GM19438 (cell line): ENCODE measurements at regions not wholly inside any gene's neighbourhood (a gene's known extent, or its start where the extent isn't known, plus 50 kb on each side); places are given as distances from the start of the nearest gene placed in this dataset.
A peak's percentile ranks its signal among the peaks of the same experiment; 100 is the strongest.

ENCODE experiments used
- ATAC-seq: cut with Tn5 transposase; IDR thresholded peaks from one replicate; pipeline ENCODE4 v1.9.1; 2021; ENCODE audit warnings: low read depth; ENCODE audit not compliant: unreplicated experiment

GRCh38 chr1:214977110-214977509, 105.4 kb upstream of the KCNK2 start:
- no peak for ATAC-seq

DNA sequence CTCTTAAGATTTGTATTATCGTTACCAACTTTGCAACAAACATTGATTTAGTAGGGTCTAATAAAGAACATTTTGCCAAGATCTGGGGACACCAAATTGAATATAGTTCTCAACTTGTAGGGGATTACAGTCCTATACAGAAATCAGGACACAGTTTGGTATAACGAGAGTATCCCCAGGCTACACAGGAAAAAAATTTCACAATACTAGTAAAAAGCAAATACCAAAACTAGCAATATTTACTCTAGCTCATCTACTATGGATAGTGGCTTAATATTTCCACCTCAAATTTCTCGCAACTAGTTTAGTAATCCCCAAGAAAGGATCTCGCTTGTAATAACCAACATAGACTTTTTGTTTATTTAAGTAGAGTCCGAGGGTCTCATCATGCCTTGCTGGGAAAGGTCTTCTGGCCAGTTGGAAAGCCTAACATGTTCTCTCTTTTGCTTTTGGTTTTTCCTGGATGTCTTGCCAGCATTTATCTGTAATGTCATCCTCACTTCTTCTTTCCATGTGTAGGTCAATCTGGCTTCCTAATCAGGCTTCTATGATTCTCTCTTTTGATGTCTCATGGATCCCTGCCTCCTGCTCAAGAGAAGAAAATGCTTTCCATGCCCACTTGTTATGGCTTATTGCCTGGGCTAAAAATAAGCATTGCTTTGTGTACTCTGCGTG, 104.7 kb upstream of the KCNK2 start:
- ATAC-seq, result no peak

DNA sequence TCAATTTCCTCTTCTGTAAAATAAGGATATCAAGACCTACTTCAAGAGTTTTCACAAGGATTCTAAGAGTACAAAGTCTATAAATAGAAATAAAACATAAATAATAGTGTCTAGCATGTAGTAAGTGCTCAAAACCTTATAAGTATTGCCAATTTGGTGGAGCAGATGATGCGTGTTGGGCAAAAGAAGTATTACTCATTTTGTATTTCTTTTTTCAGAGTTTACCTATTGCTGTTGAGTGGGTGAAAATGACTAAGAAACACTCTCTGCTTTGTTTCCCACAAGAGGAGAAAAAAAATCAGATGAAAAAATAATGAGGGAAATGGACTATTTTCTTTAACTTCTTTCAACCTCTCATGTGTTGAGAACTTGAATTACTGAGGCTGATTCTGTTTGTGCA, 103.3 kb upstream of the KCNK2 start:
- no peak for ATAC-seq

- no peak for ATAC-seq
These were observed 101.6 kb upstream of the KCNK2 start for GRCh38 chr1:214980921-214981320.

DNA sequence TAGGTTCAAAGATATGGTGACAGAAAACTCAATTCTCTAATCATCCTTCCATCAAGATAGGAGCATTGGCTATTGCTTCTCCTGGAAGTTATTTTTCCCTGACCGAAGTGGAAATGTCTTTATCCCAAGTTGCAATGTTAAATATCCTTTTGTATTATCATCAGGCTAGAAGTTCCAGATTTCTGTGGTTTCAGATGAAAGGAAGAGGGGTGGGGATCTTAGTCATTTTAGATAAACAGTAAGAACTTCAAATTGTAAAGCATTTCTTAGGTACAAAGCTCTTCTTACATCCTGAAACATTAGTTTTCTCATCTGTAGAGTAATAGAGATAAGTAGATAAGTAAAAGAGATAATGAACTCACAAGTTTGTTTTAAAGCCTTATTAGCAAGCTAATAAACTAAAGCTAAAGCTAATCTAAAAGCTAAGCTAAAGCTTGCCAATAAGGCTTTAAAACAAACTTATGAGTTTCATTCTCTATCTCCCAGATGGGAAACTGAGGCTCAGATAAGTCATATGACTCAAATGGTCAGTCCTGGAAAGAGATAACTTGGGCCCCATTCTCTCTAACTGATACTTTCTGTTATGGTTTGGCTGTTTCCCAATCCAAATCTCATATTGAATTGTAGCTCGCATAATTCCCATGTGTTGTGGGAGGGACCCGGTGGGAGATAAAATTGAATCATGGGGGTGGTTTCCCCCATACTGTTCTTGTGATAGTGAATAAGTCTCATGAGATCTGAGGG, 99.2 kb upstream of the KCNK2 start:
- no peak for ATAC-seq

- ATAC-seq, result no peak
These were observed 93.2 kb upstream of the KCNK2 start for GRCh38 chr1:214989341-214989740.

DNA sequence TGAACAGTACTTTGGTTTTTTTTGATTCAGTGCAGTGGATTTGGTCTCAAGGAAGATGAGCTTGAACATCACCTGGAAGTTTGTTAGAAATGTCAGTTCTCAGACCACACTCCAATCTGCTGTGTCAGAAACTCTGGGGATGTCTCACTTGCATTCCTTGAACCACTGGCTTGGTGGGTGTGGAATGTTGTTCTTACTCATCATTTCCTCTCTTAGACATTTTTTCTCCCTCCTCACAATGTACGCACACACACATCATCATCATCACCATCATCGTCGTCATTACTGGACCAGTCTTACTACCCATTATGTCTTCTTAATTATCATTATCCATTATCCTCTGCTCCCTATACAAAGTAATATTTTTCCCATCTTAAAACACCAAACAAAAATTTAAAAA, 91.9 kb upstream of the KCNK2 start:
- no peak for ATAC-seq

- no peak for ATAC-seq
These were observed 90.7 kb upstream of the KCNK2 start for GRCh38 chr1:214991691-214992315.

DNA sequence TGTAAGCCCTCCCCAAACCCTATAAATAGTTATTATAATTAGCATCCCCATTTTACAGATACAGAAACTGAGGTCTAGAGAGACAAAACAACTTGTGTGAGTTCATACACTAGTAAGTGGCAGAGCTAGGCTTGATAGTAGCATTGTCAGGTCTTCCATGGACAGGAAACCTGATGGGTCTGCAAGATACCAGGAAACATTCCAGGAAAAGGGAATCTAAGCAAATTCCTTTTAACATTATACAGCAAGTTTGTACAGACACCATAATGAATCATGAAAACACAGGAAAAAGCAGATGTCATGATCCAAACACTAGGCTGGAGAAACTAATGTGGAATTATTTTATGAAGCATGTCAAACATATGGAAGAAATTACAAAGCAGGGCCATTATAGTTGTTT, 89.1 kb upstream of the KCNK2 start:
- ATAC-seq, result no peak

DNA sequence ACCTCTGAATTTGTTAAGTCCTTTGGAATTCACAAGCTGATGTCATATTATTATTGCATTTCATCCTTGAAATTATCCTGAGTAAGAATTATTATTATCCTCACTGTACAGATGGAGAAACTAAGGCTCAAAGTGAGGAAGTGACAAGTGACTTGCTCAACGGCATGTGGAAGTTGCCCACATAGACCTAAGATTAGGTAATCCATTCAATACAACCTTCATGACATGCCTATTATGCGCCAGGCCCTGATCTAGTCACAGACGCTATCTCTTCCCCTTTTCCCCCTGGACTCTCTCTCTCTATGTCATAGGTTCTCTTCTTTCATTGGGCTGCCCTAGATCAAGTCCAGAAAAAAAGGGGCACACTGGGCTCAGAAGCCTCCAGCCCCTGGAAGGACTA, 84.9 kb upstream of the KCNK2 start:
- no peak for ATAC-seq

GRCh38 chr1:215001419-215002021, 81.0 kb upstream of the KCNK2 start:
- peak; percentile 73 for ATAC-seq

DNA sequence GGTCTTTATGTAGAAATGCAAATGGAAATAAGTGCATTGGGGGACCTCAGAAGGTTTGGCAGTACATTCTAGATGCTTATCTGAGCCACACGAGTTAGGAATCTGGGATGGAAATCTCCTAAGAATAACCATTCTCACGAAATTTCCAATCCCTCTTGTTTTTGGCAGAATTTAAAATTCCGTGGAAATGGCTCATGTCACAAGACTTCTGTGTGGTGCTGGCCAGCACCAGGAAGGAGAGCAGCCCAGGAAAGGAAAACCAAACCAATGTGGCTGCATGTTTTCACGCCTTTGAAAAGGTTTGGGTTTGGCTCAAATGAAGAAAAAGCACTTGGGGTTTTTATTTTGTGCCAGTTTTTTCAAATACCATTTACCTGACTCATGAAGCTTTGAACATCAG, 80.1 kb upstream of the KCNK2 start:
- no peak for ATAC-seq

DNA sequence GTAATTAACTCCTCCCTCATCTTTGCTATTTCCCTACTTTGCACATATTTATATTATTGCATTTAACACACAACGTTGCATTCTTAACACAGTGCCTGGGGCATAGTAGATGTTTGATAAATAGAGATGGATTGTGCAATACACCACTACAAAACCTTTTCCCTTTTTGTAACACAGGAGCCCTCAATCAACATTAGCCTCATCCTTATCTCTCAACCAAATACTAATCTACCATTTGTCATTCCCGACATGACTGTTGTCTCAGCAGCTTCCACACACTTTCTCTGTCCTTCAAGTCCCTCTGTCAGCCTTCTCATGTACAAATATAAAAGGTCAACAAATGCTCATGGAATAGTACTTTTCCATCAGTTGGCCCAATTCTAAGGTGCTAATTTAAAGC, 78.9 kb upstream of the KCNK2 start:
- ATAC-seq, result no peak

DNA sequence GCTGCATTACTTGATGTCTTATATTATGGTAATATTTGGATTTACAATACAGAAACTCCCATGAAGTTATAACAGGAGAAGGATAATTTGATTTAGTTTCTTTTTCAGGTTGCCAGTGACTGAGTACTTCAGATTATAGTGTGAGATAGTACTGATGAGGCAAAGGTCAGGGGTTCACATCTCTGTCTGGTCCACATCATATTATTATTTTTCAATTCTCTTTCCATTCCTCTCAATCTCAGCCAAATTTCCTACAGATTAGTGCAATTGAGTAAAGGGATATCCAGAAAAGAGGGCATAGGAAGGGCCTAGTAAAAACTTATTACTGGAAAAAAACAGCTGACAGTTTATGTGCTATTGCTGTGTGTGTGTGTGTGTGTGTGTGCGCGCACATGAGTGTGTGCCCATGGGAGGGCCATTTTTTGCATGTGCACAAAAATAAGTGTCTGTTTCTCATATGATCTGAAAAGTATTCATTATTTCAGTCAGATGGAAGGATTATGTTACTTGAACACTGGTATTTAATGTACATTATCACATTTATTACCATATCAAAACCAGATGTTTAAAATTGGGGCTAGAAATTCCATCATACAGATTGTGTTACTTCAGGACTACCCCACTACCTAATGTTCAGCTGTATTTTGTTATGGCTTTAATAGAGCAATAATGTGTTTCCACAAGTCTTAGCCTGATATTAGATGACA, 78.3 kb upstream of the KCNK2 start:
- ATAC-seq, result no peak

DNA sequence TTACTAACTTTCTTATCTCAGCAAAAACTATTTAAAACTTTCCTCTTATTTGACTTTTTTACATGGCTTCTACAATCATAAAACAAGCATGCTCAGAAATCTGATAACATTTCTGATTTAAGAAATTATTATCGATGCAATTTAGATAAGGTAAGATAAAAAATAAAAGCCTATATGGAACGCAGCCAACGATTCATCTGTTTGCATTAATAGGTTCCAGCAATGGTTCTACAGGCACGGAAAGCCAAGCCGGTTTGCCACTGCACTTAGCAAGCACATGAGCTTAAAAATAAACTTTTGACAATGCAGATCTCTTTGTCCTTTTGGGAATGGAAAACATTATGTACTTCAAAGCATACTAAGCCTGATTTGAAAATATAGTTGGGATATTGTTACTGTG, 77.5 kb upstream of the KCNK2 start:
- ATAC-seq, result no peak

DNA sequence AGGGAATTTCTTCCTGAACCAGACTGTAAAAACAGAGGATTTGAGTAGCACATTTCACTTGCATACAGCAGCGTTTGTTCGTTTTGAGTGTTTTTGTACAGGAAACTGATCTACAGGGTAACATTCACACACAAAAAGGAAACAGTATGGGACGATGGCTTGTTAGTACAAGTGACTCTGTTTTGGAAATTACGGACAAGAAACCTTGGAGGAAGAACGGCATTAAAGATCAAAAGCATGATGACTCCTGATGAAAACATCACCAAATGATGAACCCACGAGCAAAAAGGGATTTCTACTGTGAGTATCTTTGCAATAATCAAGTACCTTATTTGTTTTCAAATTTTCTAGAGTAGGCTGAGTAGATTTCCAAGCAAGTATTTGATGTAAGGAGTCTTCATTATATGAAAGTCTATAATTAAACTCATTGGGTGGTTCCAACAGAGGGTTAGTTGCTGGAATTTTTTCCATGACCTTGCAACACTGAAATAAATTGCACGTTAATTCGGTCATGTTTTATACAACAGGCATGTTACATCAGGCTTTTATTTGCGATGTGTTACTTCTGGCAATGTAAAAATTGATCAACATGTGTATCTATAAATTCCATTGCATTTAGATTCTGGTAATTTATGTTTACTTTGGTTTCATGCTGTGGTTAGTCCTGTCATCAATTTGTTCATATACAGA, 76.7 kb upstream of the KCNK2 start:
- no peak for ATAC-seq

DNA sequence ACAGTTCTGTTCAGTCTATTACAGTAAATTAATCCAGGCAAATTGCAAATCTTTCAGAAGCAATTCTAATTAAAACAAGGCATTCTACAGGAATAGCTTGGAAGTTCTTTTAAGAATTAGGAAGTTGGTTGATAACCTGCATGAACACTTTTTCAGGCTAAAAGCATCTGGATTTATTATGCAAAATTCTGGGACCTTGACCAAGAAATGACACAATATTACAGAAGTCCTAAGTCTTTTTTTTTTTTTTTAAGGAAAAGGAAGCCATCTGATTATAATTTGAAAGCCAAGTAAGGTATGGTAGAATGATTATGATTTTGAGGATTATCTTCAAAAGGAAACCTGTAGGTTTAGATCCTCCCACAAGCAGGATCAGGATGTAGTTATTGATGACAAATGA, 74.7 kb upstream of the KCNK2 start:
- no peak for ATAC-seq

DNA sequence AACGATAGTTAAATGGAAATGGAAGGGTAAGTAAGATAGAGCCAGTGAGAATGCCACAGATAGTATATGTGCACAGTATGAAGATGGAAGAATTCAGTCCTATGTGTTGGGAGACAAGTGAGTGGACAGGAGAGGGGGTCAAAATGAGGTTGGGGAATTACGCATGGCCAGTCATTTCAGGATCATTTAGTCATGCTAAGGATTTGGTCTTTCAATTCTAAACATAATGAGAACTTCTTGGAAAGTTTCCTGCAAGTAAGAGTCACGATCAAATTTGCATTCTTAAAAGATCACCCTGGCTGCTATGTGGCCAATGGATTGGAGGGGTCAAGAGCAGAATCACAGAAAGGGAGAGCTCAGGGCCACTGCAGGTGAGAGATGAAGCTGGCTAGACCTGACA, 64.0 kb upstream of the KCNK2 start:
- ATAC-seq, result no peak

DNA sequence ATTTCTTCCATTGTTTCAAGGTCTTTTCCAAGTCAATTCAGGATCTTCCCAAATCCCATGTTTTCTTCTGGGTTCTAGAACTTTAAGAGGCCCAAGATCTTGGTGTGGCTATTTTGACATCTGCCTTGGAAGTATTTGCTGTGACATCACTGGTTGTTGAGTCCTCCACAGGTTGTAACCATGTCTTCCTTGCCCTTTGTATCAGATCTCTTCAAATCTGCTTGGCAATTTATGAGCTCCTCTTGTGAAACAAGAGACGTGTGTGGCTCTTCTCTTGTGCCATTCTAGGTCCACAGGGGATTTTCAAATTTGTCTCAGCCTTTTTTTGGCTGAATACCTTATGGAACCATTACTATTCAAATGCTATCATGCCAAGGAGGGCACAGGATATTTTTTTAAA, 60.3 kb upstream of the KCNK2 start:
- no peak for ATAC-seq

DNA sequence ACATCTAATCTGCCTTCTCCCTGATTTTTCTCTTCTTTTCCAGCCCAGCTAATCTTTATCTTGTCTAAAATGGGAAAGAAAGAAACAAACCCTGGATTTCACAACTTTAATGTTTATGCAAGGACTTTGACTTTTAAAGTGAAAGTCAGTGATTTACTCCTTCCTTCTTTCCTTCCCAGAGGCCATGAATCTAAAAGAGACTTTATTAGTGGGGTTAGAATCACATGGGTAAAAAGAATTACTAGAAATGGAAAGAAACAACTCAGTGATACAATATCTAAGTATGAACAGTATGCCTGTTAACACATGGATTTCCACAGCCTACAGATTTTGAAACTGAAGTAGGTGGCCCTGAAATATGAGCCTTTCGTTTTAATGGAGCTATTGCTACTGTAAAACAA, 59.8 kb upstream of the KCNK2 start:
- ATAC-seq, result no peak
